ENCODE measurements at regions not wholly inside any gene's neighbourhood (a gene's known extent, or its start where the extent isn't known, plus 50 kb on each side); places are given as distances from the start of the nearest gene placed in this dataset.

DNA sequence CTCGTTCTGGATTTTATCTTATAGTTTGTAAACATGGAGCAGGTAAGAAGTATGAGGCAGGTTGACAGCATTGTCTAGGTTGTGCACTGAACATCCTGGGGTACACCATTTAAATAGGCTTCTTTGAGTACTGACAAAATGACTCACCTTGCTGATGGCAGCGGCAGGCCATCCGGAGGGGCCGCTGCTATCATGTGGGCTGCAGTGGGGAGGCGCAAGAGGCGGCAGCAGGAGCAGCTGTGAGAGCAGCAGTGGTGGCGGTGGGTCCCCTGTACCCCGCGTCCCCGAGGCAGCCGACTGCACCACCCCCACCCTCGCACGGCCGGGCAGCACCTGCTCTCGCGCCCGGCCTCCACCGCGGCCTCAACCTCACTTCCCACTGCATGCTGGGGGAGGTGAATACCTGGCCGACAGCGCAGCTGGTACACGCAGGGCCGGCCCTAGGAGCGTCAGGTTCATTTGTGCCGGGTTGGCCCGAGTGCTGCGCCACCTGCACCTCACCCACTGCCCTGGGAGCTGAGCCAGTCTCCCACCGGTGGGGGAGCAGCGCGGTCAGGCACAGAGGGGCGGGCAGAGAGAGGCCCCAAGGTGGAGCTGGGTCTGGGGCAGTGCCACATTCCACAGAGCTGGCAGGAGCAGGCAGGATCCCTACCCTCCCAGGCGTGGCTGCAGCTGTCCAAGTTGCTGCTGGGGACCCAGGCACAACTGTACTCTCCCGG is 154.5 kb upstream of the RBMS1 start:
- TF ChIP-seq POLR2A (IDR thresholded peaks at IDR 0.05) (no peak), EP300 (IDR thresholded peaks at IDR 0.05) (no peak), POLR2AphosphoS5 (IDR thresholded peaks at IDR 0.05) (no peak)
- TF ChIP-seq, protein P1, sequence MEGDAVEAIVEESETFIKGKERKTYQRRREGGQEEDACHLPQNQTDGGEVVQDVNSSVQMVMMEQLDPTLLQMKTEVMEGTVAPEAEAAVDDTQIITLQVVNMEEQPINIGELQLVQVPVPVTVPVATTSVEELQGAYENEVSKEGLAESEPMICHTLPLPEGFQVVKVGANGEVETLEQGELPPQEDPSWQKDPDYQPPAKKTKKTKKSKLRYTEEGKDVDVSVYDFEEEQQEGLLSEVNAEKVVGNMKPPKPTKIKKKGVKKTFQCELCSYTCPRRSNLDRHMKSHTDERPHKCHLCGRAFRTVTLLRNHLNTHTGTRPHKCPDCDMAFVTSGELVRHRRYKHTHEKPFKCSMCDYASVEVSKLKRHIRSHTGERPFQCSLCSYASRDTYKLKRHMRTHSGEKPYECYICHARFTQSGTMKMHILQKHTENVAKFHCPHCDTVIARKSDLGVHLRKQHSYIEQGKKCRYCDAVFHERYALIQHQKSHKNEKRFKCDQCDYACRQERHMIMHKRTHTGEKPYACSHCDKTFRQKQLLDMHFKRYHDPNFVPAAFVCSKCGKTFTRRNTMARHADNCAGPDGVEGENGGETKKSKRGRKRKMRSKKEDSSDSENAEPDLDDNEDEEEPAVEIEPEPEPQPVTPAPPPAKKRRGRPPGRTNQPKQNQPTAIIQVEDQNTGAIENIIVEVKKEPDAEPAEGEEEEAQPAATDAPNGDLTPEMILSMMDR (IDR thresholded peaks at IDR 0.05) = no peak
- Histone ChIP-seq H3K27ac (peak overlapping the region; percentile 78), H3K36me3 (no peaks in the 10 kb centered on the region), H3K9me3 (no peaks in the 10 kb centered on the region), H3K4me1 (peaks cover 48% of the 10 kb centered on the region), H3K27me3 (no peaks in the 10 kb centered on the region), H3K4me3 (peak overlapping the region; percentile 38)
- DNase-seq (ENCODE audit: low spot score in 2 of 2) = no peak
- 52% methylated on average over 11 of the region's 33 CpGs for WGBS

DNA sequence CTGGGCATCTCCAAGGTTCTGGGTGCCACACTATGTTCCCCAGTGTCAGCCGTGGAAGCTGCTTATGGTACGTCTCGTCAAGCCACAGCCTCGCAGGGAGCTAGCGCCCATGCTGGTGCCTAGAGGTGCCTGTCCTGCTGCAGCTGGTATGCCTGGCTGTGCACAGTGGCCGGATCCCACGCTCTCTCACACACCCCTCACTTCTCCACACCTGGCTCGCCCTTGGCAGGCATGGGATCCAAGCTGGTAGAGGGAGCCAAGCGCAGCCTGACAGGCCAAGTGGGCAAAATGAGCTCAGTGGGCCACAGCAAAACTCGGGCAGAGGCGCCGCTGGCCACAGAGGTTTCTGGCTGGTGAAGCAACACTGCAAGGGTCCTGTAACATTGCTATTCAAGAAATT is 156.1 kb upstream of the RBMS1 start:
- TF ChIP-seq POLR2A (IDR thresholded peaks at IDR 0.05) (no peak), POLR2AphosphoS5 (IDR thresholded peaks at IDR 0.05) (no peak), EP300 (IDR thresholded peaks at IDR 0.05) (no peak)
- TF ChIP-seq, protein P1 (IDR thresholded peaks at IDR 0.05) = no peak
- Histone ChIP-seq H3K4me1 (peaks cover 48% of the 10 kb centered on the region), H3K4me3 (no peak overlapping the region), H3K36me3 (no peaks in the 10 kb centered on the region), H3K9me3 (no peaks in the 10 kb centered on the region), H3K27me3 (no peaks in the 10 kb centered on the region), H3K27ac (no peak overlapping the region)
- 93% methylated on average over 10 of the region's 12 CpGs for WGBS
- no peak for DNase-seq (ENCODE audit: low spot score in 2 of 2)

GRCh38 chr2:160650196-160651118 is 156.8 kb upstream of the RBMS1 start:
- 56% methylated on average over 3 of the region's 3 CpGs for WGBS
- no peaks in the 10 kb centered on the region for H3K27me3 ChIP-seq
- TF ChIP-seq, protein P1 (IDR thresholded peaks at IDR 0.05) = no peak
- TF ChIP-seq POLR2A (IDR thresholded peaks at IDR 0.05) (no peak), EP300 (IDR thresholded peaks at IDR 0.05) (no peak), POLR2AphosphoS5 (IDR thresholded peaks at IDR 0.05) (no peak)
- H3K4me1 ChIP-seq = peaks cover 48% of the 10 kb centered on the region
- no peaks in the 10 kb centered on the region for H3K9me3 ChIP-seq
- no peak for DNase-seq (ENCODE audit: low spot score in 2 of 2)
- H3K4me3 ChIP-seq = no peak overlapping the region
- H3K27ac ChIP-seq = no peak overlapping the region
- H3K36me3 ChIP-seq = no peaks in the 10 kb centered on the region

- Histone ChIP-seq H3K9me3 (no peaks in the 10 kb centered on the region), H3K27ac (peak overlapping the region; percentile 31), H3K4me3 (no peak overlapping the region), H3K4me1 (peaks cover 38% of the 10 kb centered on the region), H3K36me3 (no peaks in the 10 kb centered on the region), H3K27me3 (no peaks in the 10 kb centered on the region)
- DNase-seq (ENCODE audit: low spot score in 2 of 2) = no peak
- WGBS = 84% methylated on average over 4 of the region's 4 CpGs
- TF ChIP-seq POLR2AphosphoS5 (IDR thresholded peaks at IDR 0.05) (no peak), EP300 (IDR thresholded peaks at IDR 0.05) (no peak), POLR2A (IDR thresholded peaks at IDR 0.05) (no peak)
- TF ChIP-seq, protein P1 (IDR thresholded peaks at IDR 0.05) = no peak
Measured at GRCh38 chr2:160651416-160652200, 158.0 kb upstream of the RBMS1 start.
